Right lobe of liver (tissue), 6 donors: ENCODE measurements at regions not wholly inside any gene's neighbourhood (a gene's known extent, or its start where the extent isn't known, plus 50 kb on each side); places are given as distances from the start of the nearest gene placed in this dataset.

Experiments used
- ATAC-seq, 4 donors: fragments of 200-7000 bp; cut with Tn5 transposase; one replicate each; pipeline ENCODE4 v1.9.1; 2020; ENCODE audit warnings: mild to moderate bottlenecking in 4 of 4, moderate library complexity in 4 of 4
- DNase-seq, 3 donors: peaks; one replicate each; pipeline ENCODE4 v3.0.0-alpha.2; 2020
- H3K27ac ChIP-seq, 3 donors: fragments of 200-600 bp; one replicate each; pipeline ENCODE4 v1.8.0; 2022
- H3K27me3 ChIP-seq, 2 donors: fragments of 200-600 bp; one replicate each; pipeline ENCODE4 v1.8.0; 2022
- H3K36me3 ChIP-seq, 4 donors: fragments of 200-600 bp; sonication (generic) in 1 of 4; one replicate each; pipeline versions ENCODE4 v1.5.1 to v1.8.0; 2017 to 2022; ENCODE audit warnings: control low read depth in 1 of 4
- H3K4me1 ChIP-seq, 4 donors: fragments of 200-600 bp; sonication (generic) in 1 of 4; one replicate each; pipeline versions ENCODE4 v1.5.1 to v1.8.0; 2017 to 2022; ENCODE audit warnings: control low read depth in 1 of 4
- H3K4me3 ChIP-seq, 3 donors: fragments of 200-600 bp; one replicate each; pipeline ENCODE4 v1.8.0; 2022
- H3K9me3 ChIP-seq, 4 donors: fragments of 200-600 bp; sonication (generic) in 1 of 4; one replicate each; pipeline versions ENCODE4 v1.5.1 to v1.8.0; 2017 to 2022; ENCODE audit warnings: control low read depth in 1 of 4
- POLR2A ChIP-seq: fragments of 450-650 bp; IDR thresholded peaks from one replicate; pipeline ENCODE4 v1.6.1; 2017; ENCODE audit warnings: antibody characterized with exemption, mild to moderate bottlenecking
- WGBS: methylation state at CpG from one replicate; pipeline ENCODE4 v1.1.6; 2018; ENCODE audit warnings: low coverage, low lambda C conversion rate; ENCODE audit not compliant: insufficient coverage; ENCODE audit errors: missing lambda C conversion rate; 5-methylcytosine and 5-hydroxymethylcytosine counted together
- intact Hi-C, 2 donors: fragments of 100-400 bp; cut with DNase I; formaldehyde crosslinking; loops; one replicate each; pipeline versions ENCODE4 v1.11.2 to v1.14.1; 2022
- TF ChIP-seq, protein P1 (sequence below), 4 donors: fragments of 200-600 bp in 3 of 4; fragments of 450-650 bp in 1 of 4; IDR thresholded peaks; one replicate each; pipeline versions ENCODE4 v1.5.1 to v1.8.0; 2016 to 2022; ENCODE audit warnings: antibody characterized with exemption in 4 of 4, mild to moderate bottlenecking in 2 of 4
- donor health status: DM: no; HTN: yes; CAD: no.
- donor health status: DM: no; HTN: no; CAD: no.
- donor health status: DM: no; HTN: no; CAD: no.
- donor health status: DM: no; HTN: yes; CAD: no.
- donor health status: DM: no; HTN: yes; CAD: no.

DNA sequence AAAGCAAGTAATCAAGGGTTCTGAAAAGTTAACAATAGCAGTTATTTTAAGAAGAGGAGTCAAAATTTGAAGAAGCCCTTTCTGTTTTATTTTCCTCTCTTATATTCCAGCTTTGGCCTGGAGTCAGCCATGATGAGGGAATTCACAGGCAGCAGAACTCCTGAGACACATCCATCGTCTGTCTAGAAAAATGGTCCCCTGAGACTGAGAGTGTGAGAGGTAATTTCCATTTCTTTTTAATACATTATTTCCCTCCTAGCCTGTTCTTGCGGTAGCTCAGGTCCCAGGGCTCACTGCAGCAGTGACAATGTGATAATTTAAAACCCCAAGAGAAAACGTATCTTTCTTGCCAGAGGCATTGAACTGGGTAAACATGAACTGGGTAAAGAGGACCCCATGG is 296.0 kb downstream of the SMOC2 start:
- intact Hi-C loops: no loop called here
- no peaks in the 10 kb centered on the region for H3K4me1 ChIP-seq
- H3K27me3 ChIP-seq: no peaks in the 10 kb centered on the region
- H3K36me3 ChIP-seq: no peaks in the 10 kb centered on the region
- H3K27ac ChIP-seq: no peak overlapping the region
- no peak overlapping the region for H3K4me3 ChIP-seq
- DNase-seq (no peak), ATAC-seq (no peak)
- H3K9me3 ChIP-seq: no peaks in the 10 kb centered on the region
- TF ChIP-seq, protein P1, sequence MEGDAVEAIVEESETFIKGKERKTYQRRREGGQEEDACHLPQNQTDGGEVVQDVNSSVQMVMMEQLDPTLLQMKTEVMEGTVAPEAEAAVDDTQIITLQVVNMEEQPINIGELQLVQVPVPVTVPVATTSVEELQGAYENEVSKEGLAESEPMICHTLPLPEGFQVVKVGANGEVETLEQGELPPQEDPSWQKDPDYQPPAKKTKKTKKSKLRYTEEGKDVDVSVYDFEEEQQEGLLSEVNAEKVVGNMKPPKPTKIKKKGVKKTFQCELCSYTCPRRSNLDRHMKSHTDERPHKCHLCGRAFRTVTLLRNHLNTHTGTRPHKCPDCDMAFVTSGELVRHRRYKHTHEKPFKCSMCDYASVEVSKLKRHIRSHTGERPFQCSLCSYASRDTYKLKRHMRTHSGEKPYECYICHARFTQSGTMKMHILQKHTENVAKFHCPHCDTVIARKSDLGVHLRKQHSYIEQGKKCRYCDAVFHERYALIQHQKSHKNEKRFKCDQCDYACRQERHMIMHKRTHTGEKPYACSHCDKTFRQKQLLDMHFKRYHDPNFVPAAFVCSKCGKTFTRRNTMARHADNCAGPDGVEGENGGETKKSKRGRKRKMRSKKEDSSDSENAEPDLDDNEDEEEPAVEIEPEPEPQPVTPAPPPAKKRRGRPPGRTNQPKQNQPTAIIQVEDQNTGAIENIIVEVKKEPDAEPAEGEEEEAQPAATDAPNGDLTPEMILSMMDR (IDR thresholded peaks at IDR 0.05): no peak
- TF ChIP-seq POLR2A: no peak
- 60% methylated on average over 3 of the region's 3 CpGs for WGBS

DNA sequence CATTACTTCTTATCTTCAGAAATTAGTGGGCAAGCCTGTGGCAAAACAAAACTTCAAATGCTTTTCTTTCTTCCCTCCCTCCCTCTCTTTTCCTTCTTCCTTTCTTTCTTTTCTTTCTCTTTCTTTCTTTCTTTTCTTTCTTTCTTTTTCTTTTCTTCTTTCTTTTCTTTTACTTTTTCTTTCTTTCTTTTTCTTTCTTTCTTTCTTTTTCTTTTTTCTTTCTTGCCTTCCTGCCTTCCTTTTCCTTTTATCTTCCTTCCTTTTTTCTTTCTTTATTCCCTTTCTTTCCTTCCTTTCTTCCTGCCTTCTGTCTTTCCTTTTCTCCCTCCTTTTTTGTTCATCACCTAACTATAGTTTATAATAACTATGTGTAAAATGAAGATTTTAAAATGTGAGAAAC is 295.1 kb downstream of the SMOC2 start:
- Histone ChIP-seq H3K9me3 (no peaks in the 10 kb centered on the region), H3K36me3 (no peaks in the 10 kb centered on the region), H3K4me3 (no peak overlapping the region), H3K27ac (no peak overlapping the region), H3K27me3 (no peaks in the 10 kb centered on the region), H3K4me1 (no peaks in the 10 kb centered on the region)
- ATAC-seq: no peak
- DNase-seq: no peak
- intact Hi-C loops: no loop called here
- TF ChIP-seq, protein P1 (IDR thresholded peaks at IDR 0.05): no peak

DNA sequence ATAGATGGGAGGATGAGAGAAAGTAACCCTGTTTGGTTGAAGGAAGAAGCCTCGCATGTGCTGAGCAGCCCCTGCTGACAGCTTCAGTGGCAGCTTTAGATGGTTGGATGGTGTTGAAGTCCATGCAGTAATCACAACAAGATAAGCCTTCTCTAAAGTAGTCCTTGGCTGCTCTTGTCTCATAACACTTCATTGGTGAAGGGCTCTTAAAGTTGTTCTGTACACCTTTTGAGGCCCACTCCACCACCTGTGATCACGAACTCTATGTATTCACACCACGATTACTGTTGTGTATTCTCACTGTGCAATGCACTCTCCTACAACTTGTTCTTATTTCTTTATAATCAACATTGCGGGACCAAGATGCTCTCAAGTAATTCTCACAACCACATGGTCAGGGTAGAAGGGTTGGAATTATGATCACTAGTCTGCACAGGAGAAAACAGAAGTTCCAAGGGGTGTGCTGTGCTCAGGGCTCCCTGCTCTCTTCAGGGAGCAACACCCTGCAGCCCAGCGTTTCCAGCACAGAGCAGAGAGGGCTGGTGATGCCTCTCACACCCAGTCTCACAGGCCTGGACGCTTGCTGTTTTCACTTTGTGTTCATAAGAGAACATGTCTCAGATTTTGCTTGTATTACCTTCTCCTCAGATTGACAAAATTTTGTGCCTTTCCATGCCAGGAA is 294.4 kb downstream of the SMOC2 start:
- DNase-seq (no peak), ATAC-seq (no peak)
- 50% methylated on average over 6 of the region's 6 CpGs for WGBS
- Histone ChIP-seq H3K9me3 (no peaks in the 10 kb centered on the region), H3K27me3 (no peaks in the 10 kb centered on the region), H3K27ac (no peak overlapping the region), H3K4me3 (no peak overlapping the region), H3K36me3 (no peaks in the 10 kb centered on the region), H3K4me1 (no peaks in the 10 kb centered on the region)
- TF ChIP-seq POLR2A: no peak
- TF ChIP-seq, protein P1 (IDR thresholded peaks at IDR 0.05): no peak
- intact Hi-C loops: no loop called here

DNA sequence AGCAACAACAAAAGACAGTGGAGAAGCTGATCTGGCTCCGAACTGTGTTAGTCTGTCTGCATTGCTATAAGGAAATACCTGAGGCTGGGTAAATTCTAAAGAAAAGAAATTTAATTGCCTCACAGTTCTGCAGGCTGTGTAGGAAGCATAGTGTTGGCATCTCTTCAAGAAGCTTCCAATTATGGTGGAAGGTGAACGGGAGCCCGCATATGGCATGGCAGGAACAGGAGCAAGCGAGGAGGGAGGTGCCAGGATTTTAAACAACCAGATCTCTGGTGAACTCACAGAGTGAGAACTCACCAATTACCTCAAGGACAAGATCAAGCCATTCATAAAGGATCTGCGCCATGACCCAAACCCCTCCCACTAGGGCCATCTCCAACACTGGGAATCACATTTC is 293.5 kb downstream of the SMOC2 start:
- DNase-seq (no peak), ATAC-seq (no peak)
- no peaks in the 10 kb centered on the region for H3K27me3 ChIP-seq
- TF ChIP-seq, protein P1 (IDR thresholded peaks at IDR 0.05): no peak
- no peak for TF ChIP-seq POLR2A
- H3K27ac ChIP-seq: no peak overlapping the region
- intact Hi-C loops: no loop called here
- WGBS: 72% methylated on average over 5 of the region's 5 CpGs
- no peak overlapping the region for H3K4me3 ChIP-seq
- H3K4me1 ChIP-seq: no peaks in the 10 kb centered on the region
- no peaks in the 10 kb centered on the region for H3K9me3 ChIP-seq
- no peaks in the 10 kb centered on the region for H3K36me3 ChIP-seq

DNA sequence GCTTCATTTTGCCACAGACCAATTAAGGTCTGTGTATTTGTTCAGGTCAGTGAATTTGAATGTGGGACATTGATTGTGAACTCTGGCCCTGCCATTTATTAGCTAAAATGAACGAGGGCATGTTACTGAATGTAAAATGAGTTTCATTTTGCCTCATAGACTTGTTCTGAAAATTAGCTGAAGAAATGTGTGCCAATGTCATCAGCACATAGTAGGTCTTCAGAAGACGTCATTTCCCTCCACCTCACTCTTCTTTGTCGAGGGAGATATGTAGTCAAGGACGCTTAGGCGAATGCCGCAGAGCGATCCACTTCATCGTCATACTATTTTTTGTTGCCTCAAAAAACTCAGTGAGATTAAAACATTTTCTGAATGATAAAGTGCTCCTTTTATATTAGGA is 291.7 kb downstream of the SMOC2 start:
- H3K27me3 ChIP-seq: no peaks in the 10 kb centered on the region
- no peak overlapping the region for H3K4me3 ChIP-seq
- ATAC-seq (no peak), DNase-seq (no peak)
- TF ChIP-seq, protein P1 (IDR thresholded peaks at IDR 0.05): no peak
- no peak for TF ChIP-seq POLR2A
- no peak overlapping the region for H3K27ac ChIP-seq
- 64% methylated on average over 8 of the region's 8 CpGs for WGBS
- intact Hi-C loops: no loop called here
- H3K4me1 ChIP-seq: no peaks in the 10 kb centered on the region
- no peaks in the 10 kb centered on the region for H3K36me3 ChIP-seq
- no peaks in the 10 kb centered on the region for H3K9me3 ChIP-seq
